ENCODE measurements at regions not wholly inside any gene's neighbourhood (a gene's known extent, or its start where the extent isn't known, plus 50 kb on each side); places are given as distances from the start of the nearest gene placed in this dataset.

GRCh38 chr1:102234753-102235359 lies 238.1 kb upstream of the OLFM3 start:
- TF ChIP-seq CTCF (IDR thresholded peaks at IDR 0.05), result no peak
- no peak for TF ChIP-seq ZFX (IDR thresholded peaks at IDR 0.05; ENCODE audit: borderline replicate concordance)

Measured in 22Rv1 (cell line).